ENCODE measurements at regions not wholly inside any gene's neighbourhood (a gene's known extent, or its start where the extent isn't known, plus 50 kb on each side); places are given as distances from the start of the nearest gene placed in this dataset.

- H3K36me3 ChIP-seq (ENCODE audit: control insufficient read depth, low read depth, low read length), result no peaks in the 10 kb centered on the region
- H3K27me3 ChIP-seq (ENCODE audit: control insufficient read depth, insufficient read depth, low read length), result no peaks in the 10 kb centered on the region
- H3K4me3 ChIP-seq (ENCODE audit: low read length), result no peak overlapping the region
- no peak overlapping the region for H3K27ac ChIP-seq (ENCODE audit: low read length)
- H3K9me3 ChIP-seq (ENCODE audit: control insufficient read depth, low read depth, low read length), result no peaks in the 10 kb centered on the region
- H3K9ac ChIP-seq (ENCODE audit: low read length), result no peak overlapping the region
- no peaks in the 10 kb centered on the region for H3K4me1 ChIP-seq (ENCODE audit: control insufficient read depth, low read depth, low read length)
These were observed 95.4 kb downstream of the RPS12 start for GRCh38 chr6:132909742-132910141.

- no peaks in the 10 kb centered on the region for H3K36me3 ChIP-seq (ENCODE audit: control insufficient read depth, low read depth, low read length)
- H3K4me3 ChIP-seq (ENCODE audit: low read length), result no peak overlapping the region
- H3K4me1 ChIP-seq (ENCODE audit: control insufficient read depth, low read depth, low read length), result no peaks in the 10 kb centered on the region
- H3K9me3 ChIP-seq (ENCODE audit: control insufficient read depth, low read depth, low read length), result no peaks in the 10 kb centered on the region
- H3K27ac ChIP-seq (ENCODE audit: low read length), result no peak overlapping the region
- H3K9ac ChIP-seq (ENCODE audit: low read length), result no peak overlapping the region
- no peaks in the 10 kb centered on the region for H3K27me3 ChIP-seq (ENCODE audit: control insufficient read depth, insufficient read depth, low read length)
These were observed 96.4 kb downstream of the RPS12 start for GRCh38 chr6:132910759-132911158.

- Histone ChIP-seq H3K9ac (ENCODE audit: low read length) (no peak overlapping the region), H3K27me3 (ENCODE audit: control insufficient read depth, insufficient read depth, low read length) (no peaks in the 10 kb centered on the region), H3K27ac (ENCODE audit: low read length) (no peak overlapping the region), H3K4me3 (ENCODE audit: low read length) (no peak overlapping the region), H3K36me3 (ENCODE audit: control insufficient read depth, low read depth, low read length) (no peaks in the 10 kb centered on the region), H3K9me3 (ENCODE audit: control insufficient read depth, low read depth, low read length) (no peaks in the 10 kb centered on the region), H3K4me1 (ENCODE audit: control insufficient read depth, low read depth, low read length) (peaks cover 10% of the 10 kb centered on the region)
These were observed 104.9 kb downstream of the RPS12 start for GRCh38 chr6:132919045-132919860.

- no peak overlapping the region for H3K27ac ChIP-seq (ENCODE audit: low read length)
- no peak overlapping the region for H3K9ac ChIP-seq (ENCODE audit: low read length)
- H3K27me3 ChIP-seq (ENCODE audit: control insufficient read depth, insufficient read depth, low read length), result no peaks in the 10 kb centered on the region
- no peaks in the 10 kb centered on the region for H3K9me3 ChIP-seq (ENCODE audit: control insufficient read depth, low read depth, low read length)
- no peaks in the 10 kb centered on the region for H3K36me3 ChIP-seq (ENCODE audit: control insufficient read depth, low read depth, low read length)
- peaks cover 5% of the 10 kb centered on the region for H3K4me1 ChIP-seq (ENCODE audit: control insufficient read depth, low read depth, low read length)
- H3K4me3 ChIP-seq (ENCODE audit: low read length), result no peak overlapping the region
These were observed 113.3 kb downstream of the RPS12 start for GRCh38 chr6:132927713-132928112.

- H3K36me3 ChIP-seq (ENCODE audit: control insufficient read depth, low read depth, low read length), result no peaks in the 10 kb centered on the region
These were observed 114.8 kb downstream of the RPS12 start for GRCh38 chr6:132929141-132929540.

GRCh38 chr6:132931313-132931712 lies 116.9 kb downstream of the RPS12 start:
- Histone ChIP-seq H3K27ac (ENCODE audit: low read length) (no peak overlapping the region), H3K4me3 (ENCODE audit: low read length) (no peak overlapping the region), H3K4me1 (ENCODE audit: control insufficient read depth, low read depth, low read length) (peaks cover 7% of the 10 kb centered on the region), H3K9ac (ENCODE audit: low read length) (no peak overlapping the region), H3K27me3 (ENCODE audit: control insufficient read depth, insufficient read depth, low read length) (no peaks in the 10 kb centered on the region), H3K9me3 (ENCODE audit: control insufficient read depth, low read depth, low read length) (no peaks in the 10 kb centered on the region), H3K36me3 (ENCODE audit: control insufficient read depth, low read depth, low read length) (no peaks in the 10 kb centered on the region)

More at GRCh38 chr6:132929141-132929540, 114.8 kb downstream of the RPS12 start:
- no peaks in the 10 kb centered on the region for H3K9me3 ChIP-seq (ENCODE audit: control insufficient read depth, low read depth, low read length)
- H3K27ac ChIP-seq (ENCODE audit: low read length), result no peak overlapping the region
- H3K4me1 ChIP-seq (ENCODE audit: control insufficient read depth, low read depth, low read length), result peaks cover 7% of the 10 kb centered on the region
- no peaks in the 10 kb centered on the region for H3K27me3 ChIP-seq (ENCODE audit: control insufficient read depth, insufficient read depth, low read length)
- H3K9ac ChIP-seq (ENCODE audit: low read length), result no peak overlapping the region
- H3K4me3 ChIP-seq (ENCODE audit: low read length), result no peak overlapping the region

GRCh38 chr6:132931936-132932514 lies 117.7 kb downstream of the RPS12 start:
- no peaks in the 10 kb centered on the region for H3K36me3 ChIP-seq (ENCODE audit: control insufficient read depth, low read depth, low read length)
- H3K27ac ChIP-seq (ENCODE audit: low read length), result no peak overlapping the region
- H3K4me1 ChIP-seq (ENCODE audit: control insufficient read depth, low read depth, low read length), result peaks cover 7% of the 10 kb centered on the region
- no peak overlapping the region for H3K4me3 ChIP-seq (ENCODE audit: low read length)
- no peak overlapping the region for H3K9ac ChIP-seq (ENCODE audit: low read length)
- no peaks in the 10 kb centered on the region for H3K9me3 ChIP-seq (ENCODE audit: control insufficient read depth, low read depth, low read length)
- H3K27me3 ChIP-seq (ENCODE audit: control insufficient read depth, insufficient read depth, low read length), result no peaks in the 10 kb centered on the region

GRCh38 chr6:132932588-132932987 lies 118.2 kb downstream of the RPS12 start:
- Histone ChIP-seq H3K27ac (ENCODE audit: low read length) (no peak overlapping the region), H3K4me3 (ENCODE audit: low read length) (no peak overlapping the region), H3K36me3 (ENCODE audit: control insufficient read depth, low read depth, low read length) (no peaks in the 10 kb centered on the region), H3K9ac (ENCODE audit: low read length) (no peak overlapping the region), H3K9me3 (ENCODE audit: control insufficient read depth, low read depth, low read length) (no peaks in the 10 kb centered on the region), H3K27me3 (ENCODE audit: control insufficient read depth, insufficient read depth, low read length) (no peaks in the 10 kb centered on the region), H3K4me1 (ENCODE audit: control insufficient read depth, low read depth, low read length) (peaks cover 7% of the 10 kb centered on the region)

GRCh38 chr6:132933090-132933489 lies 118.7 kb downstream of the RPS12 start:
- Histone ChIP-seq H3K4me1 (ENCODE audit: control insufficient read depth, low read depth, low read length) (peaks cover 7% of the 10 kb centered on the region), H3K9ac (ENCODE audit: low read length) (no peak overlapping the region), H3K27ac (ENCODE audit: low read length) (no peak overlapping the region), H3K4me3 (ENCODE audit: low read length) (no peak overlapping the region), H3K27me3 (ENCODE audit: control insufficient read depth, insufficient read depth, low read length) (no peaks in the 10 kb centered on the region), H3K36me3 (ENCODE audit: control insufficient read depth, low read depth, low read length) (no peaks in the 10 kb centered on the region), H3K9me3 (ENCODE audit: control insufficient read depth, low read depth, low read length) (no peaks in the 10 kb centered on the region)

GRCh38 chr6:132934496-132934895 lies 120.1 kb downstream of the RPS12 start:
- Histone ChIP-seq H3K4me1 (ENCODE audit: control insufficient read depth, low read depth, low read length) (peaks cover 7% of the 10 kb centered on the region), H3K9ac (ENCODE audit: low read length) (no peak overlapping the region), H3K27ac (ENCODE audit: low read length) (no peak overlapping the region), H3K4me3 (ENCODE audit: low read length) (no peak overlapping the region), H3K9me3 (ENCODE audit: control insufficient read depth, low read depth, low read length) (no peaks in the 10 kb centered on the region), H3K27me3 (ENCODE audit: control insufficient read depth, insufficient read depth, low read length) (no peaks in the 10 kb centered on the region), H3K36me3 (ENCODE audit: control insufficient read depth, low read depth, low read length) (no peaks in the 10 kb centered on the region)

- no peak overlapping the region for H3K9ac ChIP-seq (ENCODE audit: low read length)
- H3K4me1 ChIP-seq (ENCODE audit: control insufficient read depth, low read depth, low read length), result peaks cover 4% of the 10 kb centered on the region
- no peak overlapping the region for H3K4me3 ChIP-seq (ENCODE audit: low read length)
- no peaks in the 10 kb centered on the region for H3K36me3 ChIP-seq (ENCODE audit: control insufficient read depth, low read depth, low read length)
- no peak overlapping the region for H3K27ac ChIP-seq (ENCODE audit: low read length)
- H3K27me3 ChIP-seq (ENCODE audit: control insufficient read depth, insufficient read depth, low read length), result no peaks in the 10 kb centered on the region
- H3K9me3 ChIP-seq (ENCODE audit: control insufficient read depth, low read depth, low read length), result no peaks in the 10 kb centered on the region
These were observed 122.3 kb downstream of the RPS12 start for GRCh38 chr6:132936646-132937045.

GRCh38 chr6:132937466-132937906 lies 123.1 kb downstream of the RPS12 start:
- Histone ChIP-seq H3K36me3 (ENCODE audit: control insufficient read depth, low read depth, low read length) (no peaks in the 10 kb centered on the region), H3K9me3 (ENCODE audit: control insufficient read depth, low read depth, low read length) (no peaks in the 10 kb centered on the region), H3K9ac (ENCODE audit: low read length) (no peak overlapping the region), H3K27ac (ENCODE audit: low read length) (no peak overlapping the region), H3K4me1 (ENCODE audit: control insufficient read depth, low read depth, low read length) (peaks cover 3% of the 10 kb centered on the region), H3K27me3 (ENCODE audit: control insufficient read depth, insufficient read depth, low read length) (no peaks in the 10 kb centered on the region), H3K4me3 (ENCODE audit: low read length) (no peak overlapping the region)
